K562 (cell line): ENCODE measurements at regions not wholly inside any gene's neighbourhood (a gene's known extent, or its start where the extent isn't known, plus 50 kb on each side); places are given as distances from the start of the nearest gene placed in this dataset.

Source experiments
- ATAC-seq: fragments of 200-7000 bp; cut with Tn5 transposase; 3 replicates; pipeline ENCODE4 v1.9.1; 2020; ENCODE audit warnings: moderate library complexity
- BruUV-seq: library from RNA; stranded (reverse); fragments of 400-500 nt; replicated peaks from 2 replicates; lab custom pipeline; 2021; lab: Mats Ljungman, UMichigan
- CTCF ChIA-PET: fragments of 300-600 bp; formaldehyde crosslinking; extraction: SDS; loops from one replicate; lab custom pipeline; 2021; ENCODE audit warnings: low intra/inter-chr PET ratio; lab: Yijun Ruan, JAX
- POLR2A ChIA-PET: fragments of 300-600, 350-650 bp; sonication (Branson Sonifier 250); formaldehyde crosslinking; extraction: SDS; loops from one replicate; lab custom pipeline; 2021; ENCODE audit warnings: antibody characterized with exemption, inconsistent platforms; lab: Yijun Ruan, JAX
- DNase-seq, 4 experiments: peaks; one replicate each; pipeline versions ENCODE4 v3.0.0 to v3.0.0-alpha.2; 2011 to 2018; ENCODE audit warnings: low spot score in 3 of 4, mixed read lengths in 3 of 4; ENCODE audit errors: extremely low read depth in 1 of 4
- FAIRE-seq: peaks from 2 replicates; lab custom pipeline; 2011; peaks lifted over from hg19 to GRCh38; lab: Jason Lieb, UNC
- H2AFZ ChIP-seq: 2 replicates; pipeline ENCODE4 v1.6.0; 2011; ENCODE audit warnings: low read depth, low read length, control low read depth, inconsistent platforms
- H3K27ac ChIP-seq: fragments of 200-600 bp; 3 replicates; pipeline ENCODE4 v1.8.0; 2011; ENCODE audit warnings: low read depth, mild to moderate bottlenecking, control low read depth, inconsistent platforms, low read length, moderate library complexity, mixed read lengths; ENCODE audit errors: extremely low read depth
- H3K27me3 ChIP-seq, 2 experiments: fragments of 300-600 bp in 1 of 2; 2 replicates in 1 of 2; 3 replicates in 1 of 2; pipeline versions ENCODE4 v1.6.0 to v1.8.0; 2011; ENCODE audit warnings: inconsistent platforms in 2 of 2, low read length in 2 of 2, mild to moderate bottlenecking in 1 of 2, mixed read lengths in 1 of 2, moderate library complexity in 1 of 2; ENCODE audit not compliant: control insufficient read depth in 2 of 2, insufficient read depth in 2 of 2
- H3K36me3 ChIP-seq: fragments of 300-600 bp; 3 replicates; pipeline ENCODE4 v1.8.0; 2011; ENCODE audit warnings: mild to moderate bottlenecking, low read length, inconsistent platforms; ENCODE audit not compliant: control insufficient read depth, insufficient read depth
- H3K4me1 ChIP-seq, 2 experiments: fragments of 200-600 bp in 1 of 2; replicated peaks in 1 of 2; 2 replicates in 1 of 2; 3 replicates in 1 of 2; pipeline versions ENCODE4 v1.5.1 to v1.8.0; 2011; ENCODE audit warnings: inconsistent platforms in 2 of 2, low read length in 2 of 2, mild to moderate bottlenecking in 1 of 2, mixed read lengths in 1 of 2, moderate library complexity in 1 of 2; ENCODE audit not compliant: control insufficient read depth in 2 of 2, insufficient read depth in 2 of 2
- H3K4me2 ChIP-seq: 2 replicates; pipeline ENCODE4 v1.6.1; 2011; ENCODE audit warnings: low read length, control low read depth, inconsistent platforms, mixed read lengths; ENCODE audit not compliant: insufficient read depth
- H3K4me3 ChIP-seq: fragments of 200-600 bp; sonication (generic), shearing (Covaris generic); 2 replicates; pipeline ENCODE4 v1.5.1; 2016; ENCODE audit warnings: control low read depth, inconsistent platforms
- H3K79me2 ChIP-seq: fragments of 200-600 bp; 3 replicates; pipeline ENCODE4 v1.8.0; 2011; ENCODE audit warnings: low read length, inconsistent platforms; ENCODE audit not compliant: control insufficient read depth, insufficient read depth
- H3K9ac ChIP-seq, 2 experiments: 2 replicates each; pipeline versions ENCODE4 v1.6.0 to v1.6.1; 2011; ENCODE audit warnings: low read depth in 2 of 2, low read length in 2 of 2, control low read depth in 1 of 2, inconsistent platforms in 1 of 2, mild to moderate bottlenecking in 1 of 2, mixed read lengths in 1 of 2; ENCODE audit not compliant: insufficient read depth in 1 of 2
- H3K9me1 ChIP-seq: one replicate; pipeline ENCODE4 v1.6.0; 2011; ENCODE audit warnings: inconsistent platforms, mild to moderate bottlenecking, low read length, moderate library complexity; ENCODE audit not compliant: control insufficient read depth, insufficient read depth
- H3K9me3 ChIP-seq: replicated peaks from 2 replicates; pipeline ENCODE4 v1.5.1; 2011; ENCODE audit warnings: low read depth, low read length, inconsistent platforms; ENCODE audit not compliant: control insufficient read depth, insufficient read depth
- H4K20me1 ChIP-seq: replicated peaks from 2 replicates; pipeline ENCODE4 v1.6.1; 2011; ENCODE audit warnings: low read length, inconsistent platforms, mixed read lengths; ENCODE audit not compliant: control insufficient read depth, insufficient read depth
- ARID2 ChIP-seq: fragments of 450-650 bp; IDR thresholded peaks from 2 replicates; pipeline ENCODE4 v1.6.1; 2017; ENCODE audit warnings: antibody characterized with exemption, mild to moderate bottlenecking
- BACH1 ChIP-seq: fragments of 200-800 bp; sonication (Bioruptor generic); IDR thresholded peaks from 2 replicates; pipeline ENCODE4 v1.6.1; 2016; ENCODE audit warnings: missing genetic modification characterization, missing compliant biosample characterization
- CBFA2T3 ChIP-seq: fragments of 450-650 bp; IDR thresholded peaks from 2 replicates; pipeline ENCODE4 v1.6.1; 2017
- CREB1 ChIP-seq, 2 experiments: sonication (generic) in 1 of 2; formaldehyde crosslinking in 1 of 2; IDR thresholded peaks; 2 replicates each; pipeline versions ENCODE4 v1.6.1 to v1.8.0; 2012 to 2022; ENCODE audit warnings: inconsistent platforms in 1 of 2, mild to moderate bottlenecking in 1 of 2, missing genetic modification reagents in 1 of 2, moderate library complexity in 1 of 2
- CSDE1 ChIP-seq, 2 experiments: fragments of 450-650 bp; IDR thresholded peaks; 2 replicates each; pipeline ENCODE4 v1.6.1; 2016; ENCODE audit warnings: mild to moderate bottlenecking in 1 of 2
- ILK ChIP-seq: fragments of 450-650 bp; IDR thresholded peaks from 2 replicates; pipeline ENCODE4 v1.6.1; 2016; ENCODE audit warnings: missing genetic modification characterization, low read depth, mild to moderate bottlenecking, missing compliant biosample characterization, moderate library complexity, borderline replicate concordance
- KAT2B ChIP-seq: IDR thresholded peaks from one replicate; pipeline ENCODE4 v1.6.1; 2012; ENCODE audit warnings: low read depth, mild to moderate bottlenecking, control low read depth, inconsistent platforms, low read length, moderate library complexity
- NEUROD1 ChIP-seq: fragments of 150-350 bp; IDR thresholded peaks from 2 replicates; pipeline ENCODE4 v1.6.1; 2014; ENCODE audit warnings: borderline replicate concordance, low read length, low read depth; ENCODE audit not compliant: partially characterized antibody
- NFIC ChIP-seq: fragments of 450-650 bp; IDR thresholded peaks from 2 replicates; pipeline ENCODE4 v1.6.1; 2017; ENCODE audit warnings: mild to moderate bottlenecking, inconsistent platforms
- NFYB ChIP-seq: IDR thresholded peaks from 2 replicates; pipeline ENCODE4 v1.6.1; 2011; ENCODE audit warnings: mild to moderate bottlenecking, moderate library complexity; ENCODE audit not compliant: insufficient read length; ENCODE audit errors: extremely low read depth
- PREB ChIP-seq: sonication (generic); formaldehyde crosslinking; IDR thresholded peaks from 2 replicates; pipeline ENCODE4 v1.8.1; 2023; ENCODE audit warnings: mild to moderate bottlenecking, missing genetic modification reagents
- RAD21 ChIP-seq, 2 experiments: fragments of 250-450 bp in 1 of 2; fragments of 450-650 bp in 1 of 2; sonication (Bioruptor Pico) in 1 of 2; formaldehyde crosslinking in 1 of 2; IDR thresholded peaks in 1 of 2; conservative IDR thresholded peaks in 1 of 2; 2 replicates each; pipeline versions ENCODE4 v1.4.0 to v1.8.0; 2020 to 2022; ENCODE audit warnings: mild to moderate bottlenecking in 2 of 2, moderate library complexity in 1 of 2
- RBFOX2 ChIP-seq: fragments of 200-400 bp; formaldehyde crosslinking; IDR thresholded peaks from 2 replicates; pipeline ENCODE4 v1.6.1; 2017; ENCODE audit warnings: low read depth, mild to moderate bottlenecking, low read length, moderate library complexity
- RBM39 ChIP-seq: fragments of 200-400 bp; formaldehyde crosslinking; optimal IDR thresholded peaks from 2 replicates; pipeline ENCODE3; 2018; ENCODE audit warnings: low read depth, low read length
- SRSF9 ChIP-seq: fragments of 200-400 bp; formaldehyde crosslinking; IDR thresholded peaks from 2 replicates; pipeline ENCODE4 v1.6.1; 2017; ENCODE audit warnings: low read depth, low read length, borderline replicate concordance
- ZNF398 ChIP-seq: fragments of 250-450 bp; sonication (Bioruptor Pico); IDR thresholded peaks from 2 replicates; pipeline ENCODE4 v1.8.0; 2021; ENCODE audit warnings: moderate library complexity, mild to moderate bottlenecking, inconsistent platforms
- ZNF57 ChIP-seq: fragments of 450-650 bp; formaldehyde crosslinking; IDR thresholded peaks from 2 replicates; pipeline ENCODE4 v1.4.0; 2020; ENCODE audit warnings: mild to moderate bottlenecking, moderate library complexity
- ZNF785 ChIP-seq: fragments of 250-450 bp; sonication (Bioruptor Pico); IDR thresholded peaks from 2 replicates; pipeline ENCODE4 v1.4.0; 2020; ENCODE audit warnings: mild to moderate bottlenecking
- WGBS: fragments of 100-300 bp; shearing (Covaris generic); methylation state at CpG from one replicate; pipeline ENCODE4 v1.1.6; 2016; ENCODE audit warnings: low coverage, mixed read lengths; ENCODE audit not compliant: insufficient coverage; ENCODE audit errors: missing lambda C conversion rate; 5-methylcytosine and 5-hydroxymethylcytosine counted together
- in situ Hi-C: fragments of 300-500 bp; cut with MboI; formaldehyde crosslinking; loops from 4 replicates; pipeline ENCODE4 v1.15.0; 2018; ENCODE audit warnings: inconsistent platforms, mixed read lengths
- intact Hi-C: fragments of 100-400 bp; cut with micrococcal nuclease; formaldehyde crosslinking; loops from 2 replicates; pipeline ENCODE4 v1.14.2; 2022

- TF ChIP-seq NFYB (no peak), CBFA2T3 (no peak), SRSF9 (no peak), CREB1 (IDR thresholded peaks at IDR 0.05) (no peak), CREB1 (CRISPR knock-in tag; IDR thresholded peaks at IDR 0.05) (no peak), NFIC (no peak), PREB (CRISPR knock-in tag) (no peak), ZNF785 (CRISPR knock-in tag) (no peak), ILK (tag) (no peak), ARID2 (no peak), KAT2B (no peak), RBFOX2 (no peak)
These were observed 400.7 kb downstream of the DAD1 start (continued) for GRCh38 chr14:22188318-22188717.

- ChIA-PET POLR2A (no interaction called here), CTCF (no interaction called here)
- no peak for ATAC-seq
- Histone ChIP-seq H3K4me3 (no peak overlapping the region), H4K20me1 (no peaks in the 10 kb centered on the region), H3K27ac (no peak overlapping the region), H3K9me3 (no peaks in the 10 kb centered on the region), H3K36me3 (no peaks in the 10 kb centered on the region), H3K4me1 (no peaks in the 10 kb centered on the region), H3K9me1 (no peaks in the 10 kb centered on the region), H3K79me2 (no peaks in the 10 kb centered on the region), H2AFZ (no peak overlapping the region), H3K27me3 (no peaks in the 10 kb centered on the region), H3K9ac (no peak overlapping the region), H3K4me2 (no peak overlapping the region)
- in situ Hi-C loops = no loop called here
- no TSS peak for BruUV-seq
- intact Hi-C loops = no loop called here
- no peak for FAIRE-seq
- WGBS = 0% methylated on average over 3 of the region's 3 CpGs
- no peak for DNase-seq
- TF ChIP-seq RBM39 (no peak), CSDE1 (IDR thresholded peaks at IDR 0.05) (no peak), ZNF398 (CRISPR knock-in tag) (no peak), ZNF57 (CRISPR knock-in tag) (no peak), BACH1 (tag) (no peak), RAD21 (CRISPR knock-in tag; conservative IDR thresholded peaks at IDR 0.05 in 1 of 2, IDR thresholded peaks at IDR 0.05 in 1 of 2) (no peak), NEUROD1 (no peak)
These were observed 403.2 kb downstream of the DAD1 start for GRCh38 chr14:22185789-22186188.
